NCI-H128 (cell line): ENCODE measurements at regions not wholly inside any gene's neighbourhood (a gene's known extent, or its start where the extent isn't known, plus 50 kb on each side); places are given as distances from the start of the nearest gene placed in this dataset.
A peak's percentile ranks its signal among the peaks of the same experiment; 100 is the strongest.

ENCODE experiments used
- DNase-seq: peaks from one replicate; lab custom pipeline; 2025; ENCODE audit not compliant: unreplicated experiment; lab: John Stamatoyannopoulos, UW

DNA sequence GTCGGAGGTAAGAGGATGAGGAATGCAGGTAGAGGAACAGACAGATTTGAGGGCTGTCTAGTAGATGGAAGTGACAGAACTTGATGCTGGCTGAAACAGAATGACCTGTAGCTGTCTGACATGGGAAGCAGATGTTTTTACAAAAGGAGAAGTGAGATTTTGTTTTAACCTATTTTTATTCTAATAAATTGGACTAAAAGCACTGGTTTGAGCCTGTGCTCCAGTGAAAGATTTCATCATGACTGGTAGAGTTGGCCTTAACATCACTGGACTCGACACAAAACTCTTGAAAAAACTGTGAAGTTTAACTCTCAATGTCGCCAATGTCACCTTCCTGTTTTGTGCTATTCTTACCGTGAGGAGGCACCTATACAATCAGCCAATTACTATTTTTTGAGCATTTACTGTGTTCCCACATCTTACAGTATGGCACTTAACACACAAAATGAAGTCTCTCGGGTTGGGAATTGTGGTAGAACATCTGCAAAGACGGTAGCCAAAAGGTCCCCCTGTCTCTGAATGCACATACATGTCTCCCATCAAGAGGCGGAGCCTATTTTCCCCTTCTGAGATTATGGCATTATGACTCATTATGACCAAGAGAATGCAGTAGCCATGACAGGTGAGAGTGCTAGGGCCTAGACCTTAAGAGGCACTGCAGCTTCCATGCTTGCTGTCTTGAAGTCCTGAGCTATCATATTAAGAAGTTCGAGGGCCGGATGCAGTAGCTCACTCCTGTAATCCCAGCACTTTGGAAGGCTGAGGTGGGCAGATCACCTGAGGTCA, 93.2 kb downstream of the FOXF2 start:
- DNase-seq: no peak

DNA sequence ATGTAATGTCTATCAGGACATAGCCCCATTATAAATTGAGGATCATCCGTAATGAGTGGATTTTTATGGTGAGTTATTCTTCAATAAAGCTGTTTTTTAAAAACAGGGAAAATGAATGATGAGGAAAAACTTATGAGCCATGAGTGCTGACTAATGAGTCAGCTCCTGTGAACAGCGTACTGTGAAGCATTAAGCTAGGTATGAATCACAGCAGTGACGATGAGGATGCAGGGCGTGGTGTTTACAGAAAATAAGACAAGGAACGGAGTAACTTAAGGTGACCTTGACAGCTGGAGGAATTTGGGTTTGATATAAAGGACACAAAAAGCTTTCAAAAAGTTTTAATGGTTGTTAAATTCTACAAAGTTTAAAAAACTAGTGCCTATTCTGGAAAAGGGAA, 96.3 kb downstream of the FOXF2 start:
- DNase-seq: no peak

DNA sequence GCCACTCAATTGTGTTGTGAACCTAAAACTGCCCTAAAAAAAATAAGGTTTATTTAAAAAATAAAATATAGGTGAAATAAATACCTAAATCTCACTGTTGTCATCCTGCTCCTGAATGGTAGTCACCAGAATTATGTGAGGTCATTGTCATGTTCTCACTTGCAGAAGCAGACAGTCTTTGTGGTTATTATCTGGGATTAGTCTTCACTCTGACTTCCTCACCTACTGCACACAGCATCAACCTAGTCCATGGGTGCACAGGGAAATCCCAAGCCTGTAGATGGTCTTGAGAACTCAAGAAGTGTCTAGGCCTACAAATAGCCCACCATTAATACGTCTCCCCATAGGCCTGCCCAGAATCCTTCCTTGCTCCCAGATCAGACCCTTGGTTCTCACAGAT, 97.0 kb downstream of the FOXF2 start:
- no peak for DNase-seq

DNA sequence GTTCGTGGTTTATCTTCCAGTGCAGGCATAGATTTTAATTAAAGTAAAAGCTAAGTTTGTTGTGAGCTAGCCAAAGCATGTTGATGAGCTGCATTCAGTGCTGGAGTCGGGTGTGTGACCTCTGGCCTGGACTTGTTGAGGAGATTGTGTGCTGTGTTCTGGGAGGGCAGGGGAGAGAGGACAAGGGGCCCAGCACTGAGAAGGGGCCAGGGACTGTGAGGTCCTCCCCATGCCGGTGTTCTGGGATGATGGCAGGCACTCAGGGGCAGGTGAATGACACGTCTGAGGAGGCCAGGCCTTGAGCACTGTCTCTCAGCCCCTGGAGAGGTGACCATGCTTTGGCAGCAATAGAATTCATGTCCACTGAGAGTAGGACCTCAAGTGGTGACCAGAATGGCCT, 97.9 kb downstream of the FOXF2 start:
- DNase-seq: no peak

DNA sequence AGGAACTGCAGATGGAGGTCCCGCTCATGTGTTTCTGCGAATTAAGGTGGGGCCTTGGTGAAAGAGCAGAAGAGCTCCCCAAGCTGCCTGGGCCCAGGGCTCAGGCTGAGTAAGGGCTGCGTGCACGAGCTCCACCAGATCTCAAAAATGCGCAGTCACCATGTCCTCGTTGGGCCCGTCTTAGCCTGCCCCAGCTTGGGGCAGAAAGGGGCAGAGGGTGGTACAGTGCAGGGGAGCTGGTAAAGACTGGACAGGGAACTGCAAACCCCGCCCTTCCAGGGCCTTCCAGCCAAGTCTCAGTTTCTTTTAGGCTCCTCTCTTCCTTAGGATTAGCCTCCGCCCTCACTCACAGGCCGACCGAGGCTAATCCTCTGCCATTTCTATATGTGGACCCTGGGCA, 101.6 kb downstream of the FOXF2 start:
- DNase-seq: no peak

DNA sequence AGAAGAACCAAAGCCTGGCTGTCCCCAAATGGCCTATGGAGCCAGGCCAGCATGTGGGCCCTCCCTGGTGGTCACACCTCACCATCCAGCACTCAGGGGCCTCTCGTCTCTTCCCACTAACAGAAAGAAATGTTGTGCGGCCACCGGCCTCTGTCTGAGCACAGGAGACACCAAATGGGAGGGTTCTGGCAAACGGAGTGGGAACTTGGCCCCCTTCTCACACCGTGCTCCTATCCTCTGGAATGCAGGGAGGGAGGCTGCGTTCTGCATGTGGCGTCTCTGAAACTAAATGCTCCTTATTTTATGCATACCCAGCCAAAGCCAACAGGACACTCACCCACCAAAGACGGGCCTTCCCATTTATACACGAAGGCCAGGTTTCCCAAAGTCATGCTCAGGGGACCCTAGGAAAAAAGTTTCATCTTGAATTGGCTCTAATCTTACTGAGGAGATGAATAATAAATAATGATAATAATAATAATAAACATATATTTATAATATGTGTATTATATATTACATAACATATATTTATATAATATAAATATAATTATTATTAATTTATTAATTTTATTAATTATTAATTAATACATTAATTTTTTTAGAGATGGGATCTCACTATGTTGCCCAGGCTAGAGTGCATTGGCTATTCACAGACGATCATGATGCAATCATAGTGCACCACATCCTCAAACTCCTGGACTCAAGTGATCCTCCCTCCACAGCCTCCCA, 102.4 kb downstream of the FOXF2 start:
- DNase-seq: no peak

DNA sequence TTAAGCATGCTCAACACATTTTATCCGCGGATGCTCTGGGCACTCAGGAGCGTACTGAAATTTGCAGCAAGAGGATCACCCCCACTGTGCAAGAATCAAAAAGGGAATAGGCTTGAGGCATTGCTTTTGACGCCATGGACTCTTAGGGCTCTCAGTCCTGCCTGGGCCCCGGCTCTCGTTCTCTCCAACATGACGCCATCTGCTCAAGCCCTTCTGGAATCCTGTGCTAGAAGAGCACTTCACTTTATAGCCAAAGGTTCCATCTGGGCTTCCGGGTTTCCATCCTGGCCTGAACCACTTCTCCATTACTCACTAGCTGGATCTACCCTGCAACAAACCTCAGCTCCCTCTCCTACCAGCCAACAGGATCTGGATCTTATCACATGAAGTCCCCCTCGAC, 105.3 kb downstream of the FOXF2 start:
- no peak for DNase-seq

DNA sequence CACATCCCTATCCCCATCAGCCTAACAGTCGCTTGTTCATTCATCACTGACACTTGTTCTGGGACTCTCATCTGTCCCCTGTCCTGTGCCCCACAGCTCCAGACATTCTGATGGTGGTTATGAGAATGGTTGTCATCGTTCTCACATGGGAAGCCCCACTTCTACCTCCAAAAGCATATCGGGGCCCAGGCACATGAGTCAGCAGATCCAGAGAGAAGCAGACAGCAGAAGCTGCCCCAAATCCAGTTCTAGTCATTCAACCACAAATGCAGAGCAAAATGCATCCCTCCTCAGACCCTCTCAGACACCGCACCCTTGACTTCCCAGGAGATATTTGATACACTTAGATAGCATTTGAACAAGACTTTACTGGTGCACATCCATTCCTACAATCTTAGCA, 106.0 kb downstream of the FOXF2 start:
- no peak for DNase-seq

DNA sequence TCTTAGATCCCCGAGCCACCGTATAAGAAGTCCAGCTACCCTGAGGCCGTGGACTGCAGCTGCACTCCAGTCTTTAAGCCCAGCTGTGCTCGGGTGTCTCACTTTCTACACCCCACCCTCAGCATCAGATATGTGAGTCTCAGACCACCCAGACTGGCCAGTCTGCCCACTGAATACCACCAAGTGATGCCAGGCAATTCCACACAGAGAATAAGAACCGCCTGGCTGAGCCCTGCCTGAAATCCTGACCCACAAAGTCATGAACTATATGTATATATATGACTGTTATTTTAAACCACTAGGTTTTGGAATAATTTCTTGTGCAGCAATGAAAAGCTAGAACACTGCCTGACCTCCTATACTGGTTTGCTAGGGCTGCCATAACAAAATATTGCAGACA, 106.7 kb downstream of the FOXF2 start:
- no peak for DNase-seq

DNA sequence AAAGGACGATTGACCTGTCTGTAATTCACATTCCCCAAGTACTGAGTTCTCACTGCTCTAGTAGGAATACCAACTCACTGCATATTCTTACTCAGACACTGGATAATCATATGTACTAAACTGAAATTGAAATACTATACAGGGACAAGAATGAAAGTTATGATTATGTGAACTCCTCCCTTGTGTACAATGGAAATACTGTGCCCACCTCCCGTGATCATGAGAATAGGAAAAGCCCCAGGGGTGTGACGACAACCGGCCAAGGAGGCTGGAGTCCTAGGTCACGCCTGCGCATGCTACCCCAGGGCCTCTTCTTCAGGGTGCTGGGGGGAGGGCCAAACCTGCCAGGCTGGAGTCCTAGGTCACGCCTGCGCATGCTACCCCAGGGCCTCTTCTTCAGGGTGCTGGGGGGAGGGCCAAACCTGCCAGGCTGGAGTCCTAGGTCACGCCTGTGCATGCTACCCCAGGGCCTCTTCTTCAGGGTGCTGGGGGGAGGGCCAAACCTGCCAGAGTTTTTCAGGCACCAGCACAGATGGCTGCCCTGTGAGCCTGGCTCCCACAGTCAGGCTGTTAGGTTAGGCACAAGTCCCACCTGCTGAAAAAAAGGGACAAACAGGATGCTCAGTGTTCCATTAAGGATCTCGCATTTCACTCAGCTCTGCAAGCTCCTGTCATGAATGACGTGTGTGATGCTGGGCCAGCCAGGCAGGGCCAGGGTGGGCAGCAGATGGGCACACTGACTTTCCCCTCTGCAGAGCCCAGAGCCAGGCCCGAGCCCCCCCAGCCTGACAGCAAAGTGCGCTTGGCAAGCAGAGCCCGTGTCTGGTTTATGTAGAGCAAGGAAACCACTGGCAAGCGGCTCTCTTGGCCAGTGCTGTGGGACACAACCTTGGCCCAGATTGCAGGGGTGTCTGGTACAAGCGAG, 107.7 kb downstream of the FOXF2 start:
- DNase-seq: peak; percentile 40

DNA sequence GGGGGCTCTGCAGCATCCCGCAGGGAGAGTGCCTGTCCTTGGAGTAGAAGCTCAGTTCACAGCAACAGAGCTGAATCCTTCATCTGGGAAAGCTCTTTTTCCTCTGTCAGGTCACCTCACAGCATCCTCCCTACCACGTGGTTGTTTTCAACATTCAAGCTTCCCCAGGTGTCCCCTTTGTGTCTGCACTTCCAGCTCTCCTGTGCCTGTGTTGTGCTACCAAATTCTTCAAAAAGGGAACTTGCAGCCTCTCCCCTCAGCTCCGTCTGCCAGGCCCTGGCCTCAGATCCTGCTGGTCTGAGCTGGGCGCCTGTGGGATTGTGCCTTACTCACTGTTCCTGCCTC, 108.4 kb downstream of the FOXF2 start:
- DNase-seq: no peak

DNA sequence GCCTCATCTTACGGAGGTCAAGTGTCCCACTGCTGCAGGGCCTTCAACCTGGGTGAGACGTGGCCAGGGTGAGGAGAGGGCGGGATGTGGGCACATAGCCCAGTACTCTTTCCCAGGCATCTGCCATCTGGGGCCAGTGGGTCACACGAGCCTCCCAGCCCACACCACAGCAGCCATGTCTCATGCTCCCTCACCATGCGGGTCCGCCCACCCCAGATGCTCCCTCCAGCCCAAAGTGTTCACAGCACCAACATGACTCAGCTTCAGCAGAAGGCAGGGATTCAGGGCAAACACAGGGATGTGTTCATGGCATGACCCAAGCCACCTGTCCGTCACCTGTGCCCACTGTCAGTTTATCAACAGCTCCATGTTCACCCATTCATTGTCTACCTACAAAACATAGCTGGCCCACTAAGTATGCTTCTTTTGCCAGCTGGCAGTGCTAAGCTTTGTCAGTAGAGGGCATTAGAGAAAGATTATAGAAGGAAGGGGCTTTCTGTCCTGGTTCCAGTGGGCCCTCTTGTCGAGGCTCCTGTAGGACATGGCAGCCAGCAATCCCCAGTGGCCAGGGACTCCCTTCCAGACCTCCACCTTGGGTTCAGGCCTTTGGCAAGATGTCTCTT, 109.2 kb downstream of the FOXF2 start:
- no peak for DNase-seq

DNA sequence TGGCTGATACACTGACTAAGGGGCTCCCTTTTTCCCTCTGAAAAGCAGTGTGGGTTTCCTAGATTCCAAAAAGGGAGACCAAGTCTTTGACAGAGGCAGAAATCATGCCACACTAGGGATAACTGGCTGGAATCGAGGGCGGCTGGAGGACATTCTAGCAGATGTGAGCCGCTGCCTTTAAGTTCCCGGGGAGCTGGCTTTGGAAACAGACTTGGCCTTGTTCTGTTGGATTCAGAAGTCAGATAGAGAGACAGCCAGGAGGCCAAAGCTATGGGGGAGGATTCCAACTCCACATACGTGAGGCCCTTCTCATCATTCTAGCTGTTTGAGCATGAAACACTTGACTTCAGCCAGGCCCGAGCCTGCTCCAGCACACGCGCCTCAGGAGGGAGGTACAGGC, 109.9 kb upstream of the FOXC1 start:
- DNase-seq: no peak

DNA sequence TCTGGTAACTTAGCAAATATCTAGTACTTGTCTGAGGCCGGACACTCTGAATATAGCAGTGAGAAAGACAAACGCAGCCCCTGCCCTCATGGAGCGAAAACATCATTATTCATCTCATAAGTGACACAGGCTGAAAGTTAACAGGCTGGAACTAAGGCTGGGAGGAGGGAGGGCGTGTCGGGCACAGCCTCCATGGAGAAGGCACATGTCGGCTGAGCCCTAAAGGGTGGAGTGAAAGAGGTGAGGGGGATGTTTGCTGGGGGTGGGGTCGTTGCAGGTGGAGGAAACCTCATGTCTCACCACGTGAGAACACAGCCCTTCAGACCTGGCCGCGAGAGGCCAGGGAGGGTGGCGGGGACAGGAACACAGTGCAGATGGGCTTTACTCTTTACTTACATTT, 108.8 kb upstream of the FOXC1 start:
- no peak for DNase-seq

DNA sequence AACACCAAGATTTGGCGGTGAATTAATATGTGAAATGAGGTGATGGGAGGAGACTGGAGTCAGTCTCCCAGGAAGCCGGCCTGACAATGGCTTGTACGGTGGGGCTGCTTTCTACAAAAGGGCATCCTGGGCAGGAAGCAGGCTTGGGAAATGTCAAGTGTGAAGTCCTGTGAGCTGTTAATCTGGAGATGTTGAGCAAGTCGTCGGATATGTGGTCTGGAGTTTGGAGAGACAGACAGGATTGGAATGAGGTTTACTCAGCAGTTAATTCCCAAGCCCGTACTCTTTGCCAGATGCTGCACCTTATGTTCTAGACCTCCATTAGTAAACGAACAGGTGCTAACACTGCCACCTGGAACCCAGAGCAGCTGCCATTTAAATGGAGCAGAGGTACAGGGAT, 107.7 kb upstream of the FOXC1 start:
- DNase-seq: no peak

DNA sequence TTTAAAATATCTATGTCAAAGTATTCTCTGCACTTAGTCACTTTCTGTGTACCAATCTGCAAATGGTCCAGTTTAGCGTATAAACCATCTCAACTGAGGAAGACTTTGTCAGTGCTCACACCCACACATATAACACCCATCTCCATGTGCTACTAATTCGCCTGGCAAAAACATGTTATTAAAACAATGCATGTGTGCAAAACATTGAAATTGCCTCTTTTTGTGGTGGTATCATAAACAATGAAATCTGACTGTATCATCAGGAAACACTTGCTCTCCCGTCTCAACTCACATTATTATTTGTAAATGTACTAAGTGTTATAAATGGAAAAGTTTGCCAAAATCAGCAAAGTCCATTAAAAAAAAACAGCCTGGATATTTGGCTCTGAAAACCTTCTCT, 105.9 kb upstream of the FOXC1 start:
- no peak for DNase-seq

DNA sequence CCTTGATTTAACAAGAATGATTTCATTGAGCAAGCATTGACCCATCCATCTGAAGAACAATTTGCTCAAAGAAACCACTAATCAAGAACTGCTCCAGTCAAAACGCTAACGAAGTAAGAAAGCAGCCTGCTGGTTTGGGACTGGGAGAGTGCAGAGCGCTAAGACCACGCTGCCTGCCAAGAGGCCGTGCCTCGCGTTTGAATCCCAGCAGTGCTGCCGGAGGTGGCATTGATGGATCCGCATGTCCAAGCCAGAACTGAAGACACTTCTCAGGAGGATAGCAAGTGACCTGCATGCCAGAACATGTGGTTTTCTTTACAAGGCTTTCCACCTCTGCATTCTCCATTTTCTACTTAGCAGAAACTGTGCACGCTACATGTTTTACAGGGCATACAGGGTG, 105.2 kb upstream of the FOXC1 start:
- DNase-seq: no peak

DNA sequence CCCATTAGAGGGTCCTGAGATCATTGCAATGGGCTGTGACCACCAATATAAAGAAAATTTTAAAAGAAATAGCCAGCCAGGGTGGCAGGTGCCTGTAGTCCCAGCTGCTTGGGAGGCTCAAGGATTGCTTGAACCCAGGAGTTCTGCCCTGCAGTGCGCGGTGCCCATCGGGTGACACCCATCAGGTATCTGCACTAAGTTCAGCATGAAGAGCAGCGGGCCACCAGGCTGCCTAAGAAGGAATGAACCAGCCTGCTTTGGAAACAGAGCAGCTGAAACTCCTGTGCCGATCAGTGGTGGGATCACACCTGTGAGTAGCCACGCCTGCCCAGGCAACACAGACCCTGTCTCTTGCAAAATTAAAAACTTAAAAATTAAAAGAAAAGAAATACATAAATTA, 102.5 kb upstream of the FOXC1 start:
- no peak for DNase-seq

DNA sequence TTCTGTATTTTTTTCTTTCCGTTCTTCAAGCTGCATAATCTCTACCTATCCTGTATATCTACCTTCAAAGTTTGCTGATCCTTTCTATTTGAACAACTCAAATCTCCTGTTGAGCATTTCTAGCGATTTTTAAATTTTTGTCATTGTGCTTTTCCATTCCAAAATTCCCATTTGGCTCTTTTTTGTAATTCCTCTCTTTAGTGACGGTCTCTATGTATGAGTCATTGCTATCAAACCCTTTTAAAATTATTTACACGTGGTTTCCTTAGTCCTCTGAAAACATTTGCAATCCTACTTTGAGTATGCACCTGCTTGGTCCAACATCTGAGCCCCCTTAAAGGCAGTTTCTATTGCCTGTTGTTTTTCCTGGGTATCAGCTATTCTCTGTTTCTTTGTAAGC, 100.5 kb upstream of the FOXC1 start:
- no peak for DNase-seq

DNA sequence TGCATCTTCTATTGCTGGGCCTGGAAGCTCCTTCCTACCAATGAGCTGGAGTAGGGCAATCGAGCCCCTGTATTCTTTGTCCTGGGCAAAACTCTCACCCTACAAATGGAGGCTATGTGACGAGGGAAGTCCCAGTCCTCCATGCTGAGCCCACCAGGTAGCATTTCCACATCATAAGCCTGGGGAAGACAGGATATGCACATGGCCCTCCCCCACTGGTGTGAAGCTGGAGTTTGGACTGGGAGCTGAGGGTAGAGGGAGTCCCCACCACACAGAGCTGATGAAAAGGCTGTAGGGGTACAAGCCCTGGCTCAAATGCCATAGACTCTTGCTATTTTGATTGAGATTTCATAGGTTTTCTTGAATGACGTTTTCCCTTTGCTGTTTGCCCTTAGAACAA, 99.5 kb upstream of the FOXC1 start:
- DNase-seq: no peak

DNA sequence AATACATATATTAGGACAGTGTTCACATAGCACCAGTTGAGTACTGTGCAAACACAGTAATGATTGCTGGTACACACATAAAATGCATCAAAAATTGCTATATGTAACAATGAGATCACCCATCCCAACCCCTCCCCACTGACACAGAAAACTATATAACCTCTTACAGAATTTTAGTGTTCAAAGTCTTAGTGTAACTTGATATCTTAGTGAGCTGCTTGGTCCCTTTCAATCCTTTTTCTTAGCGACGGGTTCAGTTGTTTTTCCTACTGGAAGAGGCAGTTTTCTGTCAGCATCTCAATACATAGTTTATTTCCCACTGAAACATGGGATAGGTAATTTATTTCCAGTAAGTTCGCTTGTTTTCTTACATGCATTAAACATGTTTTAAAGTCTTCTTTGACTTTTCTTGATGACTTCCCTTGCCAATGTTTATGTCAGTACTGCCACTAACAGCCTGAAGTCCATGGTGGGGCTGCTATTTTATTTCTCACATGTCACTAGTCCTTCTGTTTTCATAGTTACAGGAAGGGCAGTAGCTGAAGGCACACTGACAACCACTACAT, 96.4 kb upstream of the FOXC1 start:
- no peak for DNase-seq
